SK-N-SH (cell line): ENCODE measurements at regions not wholly inside any gene's neighbourhood (a gene's known extent, or its start where the extent isn't known, plus 50 kb on each side); places are given as distances from the start of the nearest gene placed in this dataset.

Source experiments
- CTCF ChIA-PET: fragments of 300-600, 350-600 bp; formaldehyde crosslinking; extraction: SDS; loops from one replicate; lab custom pipeline; 2021; lab: Yijun Ruan, JAX
- POLR2A ChIA-PET: fragments of 350-600 bp; sonication (Branson Sonifier 250); formaldehyde crosslinking; extraction: SDS; loops from one replicate; lab custom pipeline; 2020; ENCODE audit warnings: antibody characterized with exemption, inconsistent platforms; lab: Yijun Ruan, JAX
- DNase-seq: peaks from one replicate; pipeline ENCODE4 v3.0.0; 2012
- H2AFZ ChIP-seq: fragments of 200-600 bp; sonication (generic); 2 replicates; pipeline ENCODE4 v1.8.1; 2016; ENCODE audit warnings: antibody characterized with exemption, mild to moderate bottlenecking, low read depth
- H3F3A ChIP-seq: fragments of 200-600 bp; sonication (generic); replicated peaks from 2 replicates; pipeline ENCODE3; 2016; ENCODE audit warnings: antibody characterized with exemption, mild to moderate bottlenecking; ENCODE audit not compliant: insufficient read depth
- H3K27ac ChIP-seq, 2 experiments: fragments of 200-500 bp in 1 of 2; fragments of 200-600 bp in 1 of 2; sonication (Bioruptor generic) in 1 of 2; sonication (generic), shearing (Covaris generic) in 1 of 2; 2 replicates each; pipeline versions ENCODE4 v1.5.1 to v1.6.1; 2014 to 2016; ENCODE audit warnings: low read depth in 2 of 2, inconsistent platforms in 1 of 2, low read length in 1 of 2, mild to moderate bottlenecking in 1 of 2, mixed read lengths in 1 of 2
- H3K27me3 ChIP-seq: fragments of 200-600 bp; sonication (generic), shearing (Covaris generic); 2 replicates; pipeline ENCODE4 v1.6.1; 2016; ENCODE audit warnings: mixed run types; ENCODE audit not compliant: insufficient read depth
- H3K36me3 ChIP-seq, 2 experiments: fragments of 200-500 bp in 1 of 2; fragments of 200-600 bp in 1 of 2; sonication (Bioruptor generic) in 1 of 2; sonication (generic) in 1 of 2; replicated peaks in 1 of 2; 2 replicates each; pipeline versions ENCODE3 to v1.5.1; 2014 to 2016; ENCODE audit warnings: low read length in 1 of 2, mild to moderate bottlenecking in 1 of 2; ENCODE audit not compliant: insufficient read depth in 2 of 2, control insufficient read depth in 1 of 2
- H3K4me1 ChIP-seq, 2 experiments: fragments of 200-500 bp in 1 of 2; fragments of 200-600 bp in 1 of 2; sonication (Bioruptor generic) in 1 of 2; sonication (generic), shearing (Covaris generic) in 1 of 2; 2 replicates each; pipeline versions ENCODE4 v1.5.1 to v1.6.1; 2014 to 2016; ENCODE audit warnings: low read depth in 1 of 2, low read length in 1 of 2, mixed run types in 1 of 2; ENCODE audit not compliant: insufficient read depth in 2 of 2, control insufficient read depth in 1 of 2
- H3K4me2 ChIP-seq: fragments of 200-600 bp; sonication (generic), shearing (Covaris generic); 2 replicates; pipeline ENCODE4 v1.6.1; 2017; ENCODE audit warnings: mixed run types
- H3K4me3 ChIP-seq, 2 experiments: fragments of 200-500 bp in 1 of 2; fragments of 200-600 bp in 1 of 2; sonication (Bioruptor generic) in 1 of 2; sonication (generic), shearing (Covaris generic) in 1 of 2; 2 replicates each; pipeline versions ENCODE4 v1.5.1 to v1.8.1; 2014 to 2016; ENCODE audit warnings: low read depth in 2 of 2, inconsistent platforms in 1 of 2, low read length in 1 of 2, mild to moderate bottlenecking in 1 of 2, mixed read lengths in 1 of 2, moderate library complexity in 1 of 2
- H3K79me2 ChIP-seq: fragments of 200-600 bp; sonication (generic); 2 replicates; pipeline ENCODE4 v1.8.1; 2017; ENCODE audit warnings: mild to moderate bottlenecking; ENCODE audit not compliant: insufficient read depth
- H3K9ac ChIP-seq: fragments of 200-600 bp; sonication (generic); 2 replicates; pipeline ENCODE4 v1.6.1; 2017; ENCODE audit warnings: mixed run types
- H3K9me2 ChIP-seq: fragments of 200-600 bp; sonication (generic); 2 replicates; pipeline ENCODE4 v1.6.1; 2017; ENCODE audit warnings: mixed run types
- H3K9me3 ChIP-seq: fragments of 200-600 bp; sonication (generic); 2 replicates; pipeline ENCODE4 v1.6.1; 2017; ENCODE audit warnings: mixed run types, mild to moderate bottlenecking, moderate library complexity
- H4K20me1 ChIP-seq: fragments of 200-600 bp; sonication (generic); 2 replicates; pipeline ENCODE4 v1.6.1; 2017; ENCODE audit warnings: mild to moderate bottlenecking, mixed run types; ENCODE audit not compliant: insufficient read depth
- CHD2 ChIP-seq: fragments of 150-350 bp; IDR thresholded peaks from 2 replicates; pipeline ENCODE4 v1.6.1; 2018; ENCODE audit warnings: low read length; ENCODE audit not compliant: partially characterized antibody
- EP300 ChIP-seq, 2 experiments: IDR thresholded peaks; 2 replicates each; pipeline versions ENCODE4 v1.4.0 to v1.6.1; 2012; ENCODE audit warnings: borderline replicate concordance in 1 of 2, low read depth in 1 of 2, low read length in 1 of 2
- FOXJ3 ChIP-seq: sonication (generic); formaldehyde crosslinking; IDR thresholded peaks from 2 replicates; pipeline ENCODE4 v1.5.1; 2020; ENCODE audit warnings: mild to moderate bottlenecking, missing genetic modification reagents
- FOXM1 ChIP-seq: IDR thresholded peaks from 2 replicates; pipeline ENCODE4 v1.4.0; 2012; ENCODE audit warnings: low read depth, mild to moderate bottlenecking
- GATA2 ChIP-seq: sonication (generic); formaldehyde crosslinking; IDR thresholded peaks from 2 replicates; pipeline ENCODE4 v1.5.0; 2020; ENCODE audit warnings: mild to moderate bottlenecking, missing genetic modification reagents
- JUND ChIP-seq: IDR thresholded peaks from 2 replicates; pipeline ENCODE4 v1.4.0; 2012
- NRF1 ChIP-seq: IDR thresholded peaks from 2 replicates; pipeline ENCODE4 v1.6.1; 2012; ENCODE audit warnings: low read depth, mild to moderate bottlenecking, low read length
- POLR2AphosphoS5 ChIP-seq: IDR thresholded peaks from 2 replicates; pipeline ENCODE4 v1.6.1; 2012; ENCODE audit warnings: low read depth, low read length
- RAD21 ChIP-seq: IDR thresholded peaks from 2 replicates; pipeline ENCODE4 v1.6.1; 2012; ENCODE audit warnings: mild to moderate bottlenecking, low read length
- RFX5 ChIP-seq: IDR thresholded peaks from 2 replicates; pipeline ENCODE4 v1.6.1; 2012; ENCODE audit warnings: mild to moderate bottlenecking, improper control_type of control experiment, low read length
- RXRA ChIP-seq: IDR thresholded peaks from 2 replicates; pipeline ENCODE4 v1.4.0; 2012; ENCODE audit warnings: low read depth, mild to moderate bottlenecking, borderline replicate concordance
- SIN3A ChIP-seq: IDR thresholded peaks from 2 replicates; pipeline ENCODE4 v1.6.1; 2012; ENCODE audit warnings: low read depth, mild to moderate bottlenecking, low read length, moderate library complexity, borderline replicate concordance
- TAF1 ChIP-seq: IDR thresholded peaks from 2 replicates; pipeline ENCODE4 v1.6.1; 2012; ENCODE audit warnings: low read depth, mild to moderate bottlenecking, low read length, moderate library complexity, borderline replicate concordance
- TEAD4 ChIP-seq: IDR thresholded peaks from 2 replicates; pipeline ENCODE4 v1.4.0; 2012; ENCODE audit warnings: mild to moderate bottlenecking, borderline replicate concordance; ENCODE audit not compliant: insufficient read depth
- WGBS: methylation state at CpG from one replicate; pipeline ENCODE4 v1.1.6; 2017; ENCODE audit warnings: low lambda C conversion rate; 5-methylcytosine and 5-hydroxymethylcytosine counted together
- TF ChIP-seq, protein P1 (sequence below): IDR thresholded peaks from 2 replicates; pipeline ENCODE4 v1.4.0; 2012; ENCODE audit warnings: low read depth
- TF ChIP-seq, protein P2 (sequence below): IDR thresholded peaks from 2 replicates; pipeline ENCODE4; 2012
- TF ChIP-seq, protein P3 (sequence below): IDR thresholded peaks from 2 replicates; pipeline ENCODE4 v1.4.0; 2012; ENCODE audit warnings: low read depth, borderline replicate concordance
- TF ChIP-seq, protein P4 (sequence below): fragments of 150-350 bp; IDR thresholded peaks from 2 replicates; pipeline ENCODE4 v1.6.1; 2017; ENCODE audit warnings: antibody characterized with exemption, low read length, low read depth, borderline replicate concordance
- TF ChIP-seq, protein P5 (sequence below): IDR thresholded peaks from 2 replicates; pipeline ENCODE4 v1.6.1; 2012; ENCODE audit warnings: mild to moderate bottlenecking, low read depth, low read length, moderate library complexity

DNA sequence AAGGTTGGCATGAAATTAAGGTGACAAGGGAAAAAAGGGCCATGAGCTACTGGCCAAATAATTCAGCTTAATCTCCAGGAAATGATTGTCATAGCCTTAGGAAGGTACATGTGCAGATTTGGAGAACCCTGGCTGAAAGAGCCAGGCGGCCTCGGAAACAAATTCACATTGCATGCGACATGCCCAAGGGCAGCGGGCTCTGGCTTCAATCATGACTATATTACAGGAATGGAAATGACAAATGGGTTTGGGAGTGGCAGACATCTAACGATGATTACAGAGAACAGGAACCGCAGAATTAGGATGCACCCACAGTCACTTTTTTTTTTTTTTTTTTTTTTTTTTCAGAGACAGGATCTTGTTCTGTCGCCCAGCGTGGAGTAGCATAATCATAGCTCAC, 112.4 kb upstream of the SALL4 start (continued):
- TF ChIP-seq, protein P1, sequence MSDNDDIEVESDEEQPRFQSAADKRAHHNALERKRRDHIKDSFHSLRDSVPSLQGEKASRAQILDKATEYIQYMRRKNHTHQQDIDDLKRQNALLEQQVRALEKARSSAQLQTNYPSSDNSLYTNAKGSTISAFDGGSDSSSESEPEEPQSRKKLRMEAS = no peak
- TF ChIP-seq, protein P2, sequence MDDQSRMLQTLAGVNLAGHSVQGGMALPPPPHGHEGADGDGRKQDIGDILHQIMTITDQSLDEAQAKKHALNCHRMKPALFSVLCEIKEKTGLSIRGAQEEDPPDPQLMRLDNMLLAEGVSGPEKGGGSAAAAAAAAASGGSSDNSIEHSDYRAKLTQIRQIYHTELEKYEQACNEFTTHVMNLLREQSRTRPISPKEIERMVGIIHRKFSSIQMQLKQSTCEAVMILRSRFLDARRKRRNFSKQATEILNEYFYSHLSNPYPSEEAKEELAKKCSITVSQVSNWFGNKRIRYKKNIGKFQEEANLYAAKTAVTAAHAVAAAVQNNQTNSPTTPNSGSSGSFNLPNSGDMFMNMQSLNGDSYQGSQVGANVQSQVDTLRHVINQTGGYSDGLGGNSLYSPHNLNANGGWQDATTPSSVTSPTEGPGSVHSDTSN = peak; percentile 74
- TF ChIP-seq RAD21 (peak; percentile 39; the same call in 1 of the 2 replicates), RFX5 (peak; percentile 69), FOXJ3 (CRISPR knock-in tag) (peak; percentile 92), SIN3A (no peak), TAF1 (no peak), NRF1 (no peak), JUND (peak; percentile 28; the same call in 1 of the 2 replicates), FOXM1 (0 out of 2 replicates have a peak, but pooled peaks have one; percentile 14), RXRA (no peak), GATA2 (CRISPR knock-in tag) (peak; percentile 86), TEAD4 (peak; percentile 55; the same call in 1 of the 2 replicates), POLR2AphosphoS5 (peak; percentile 68; the same call in 1 of the 2 replicates)
- TF ChIP-seq, protein P3, sequence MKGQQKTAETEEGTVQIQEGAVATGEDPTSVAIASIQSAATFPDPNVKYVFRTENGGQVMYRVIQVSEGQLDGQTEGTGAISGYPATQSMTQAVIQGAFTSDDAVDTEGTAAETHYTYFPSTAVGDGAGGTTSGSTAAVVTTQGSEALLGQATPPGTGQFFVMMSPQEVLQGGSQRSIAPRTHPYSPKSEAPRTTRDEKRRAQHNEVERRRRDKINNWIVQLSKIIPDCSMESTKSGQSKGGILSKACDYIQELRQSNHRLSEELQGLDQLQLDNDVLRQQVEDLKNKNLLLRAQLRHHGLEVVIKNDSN = no peak
- TF ChIP-seq, protein P4, sequence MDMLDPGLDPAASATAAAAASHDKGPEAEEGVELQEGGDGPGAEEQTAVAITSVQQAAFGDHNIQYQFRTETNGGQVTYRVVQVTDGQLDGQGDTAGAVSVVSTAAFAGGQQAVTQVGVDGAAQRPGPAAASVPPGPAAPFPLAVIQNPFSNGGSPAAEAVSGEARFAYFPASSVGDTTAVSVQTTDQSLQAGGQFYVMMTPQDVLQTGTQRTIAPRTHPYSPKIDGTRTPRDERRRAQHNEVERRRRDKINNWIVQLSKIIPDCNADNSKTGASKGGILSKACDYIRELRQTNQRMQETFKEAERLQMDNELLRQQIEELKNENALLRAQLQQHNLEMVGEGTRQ = no peak

DNA sequence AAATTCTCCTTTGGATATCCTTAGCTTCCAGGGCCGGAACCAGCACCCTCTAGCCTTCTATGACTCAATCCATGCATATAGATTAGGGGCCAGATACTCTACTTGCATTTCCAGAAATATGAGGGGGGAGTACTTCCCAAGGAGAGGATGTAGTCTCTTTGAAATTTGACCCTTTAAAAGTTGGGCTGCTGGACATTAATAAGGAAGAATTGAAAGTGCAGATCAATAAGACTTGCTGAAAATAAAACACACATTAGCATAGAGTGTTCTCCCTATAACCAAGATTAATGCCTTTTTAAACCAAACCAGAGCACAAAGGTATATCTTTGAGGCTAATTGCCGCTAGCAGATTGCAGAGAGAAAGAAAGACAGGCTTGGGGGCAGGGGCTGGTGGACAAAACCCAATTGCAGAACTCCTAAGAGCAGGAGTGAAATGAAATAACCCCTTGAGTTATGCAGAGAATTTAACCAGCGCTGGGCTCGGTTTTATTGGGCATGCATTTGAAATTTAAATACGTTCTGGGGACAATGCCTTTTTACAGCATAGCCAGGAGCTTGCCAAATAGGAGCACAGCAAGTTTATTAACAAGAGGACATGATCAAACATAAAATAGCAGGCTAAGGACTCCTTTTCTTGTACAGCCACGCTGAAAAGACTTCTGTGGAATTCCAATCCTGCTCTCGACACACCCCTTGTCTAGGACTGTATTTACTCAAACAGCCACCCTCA, 108.2 kb upstream of the SALL4 start:
- DNase-seq = peak; percentile 36
- Histone ChIP-seq H3K79me2 (no peaks in the 10 kb centered on the region), H3K4me2 (peak overlapping the region; percentile 61; the same call in 1 of the 2 replicates), H3K9ac (no peak overlapping the region; the same call in 1 of the 2 replicates), H3K27me3 (no peaks in the 10 kb centered on the region), H3K27ac (peak overlapping the region in 1 of 2 experiments; percentile 41; a peak in 1 of 4 replicates), H3K4me1 (peaks cover 12 to 17% of the 10 kb centered on the region in 2 experiments), H3K36me3 (no peaks in the 10 kb centered on the region), H3K4me3 (no peak overlapping the region), H3K9me3 (no peaks in the 10 kb centered on the region), H4K20me1 (no peaks in the 10 kb centered on the region), H3F3A (peaks cover 12% of the 10 kb centered on the region), H2AFZ (peak overlapping the region; percentile 54; the same call in 1 of the 2 replicates), H3K9me2 (no peaks in the 10 kb centered on the region)
- ChIA-PET CTCF (no interaction called here), POLR2A (no interaction called here)
- TF ChIP-seq, protein P2 = 0 out of 2 replicates have a peak, but pooled peaks have one; percentile 14
- TF ChIP-seq TAF1 (no peak), JUND (peak; percentile 24; the same call in 1 of the 2 replicates), EP300 (IDR thresholded peaks at IDR 0.05; ENCODE audit: borderline replicate concordance in 1 of 2, low read depth in 1 of 2, low read length in 1 of 2) (no peak), CHD2 (no peak)
- TF ChIP-seq, protein P4 = no peak
- TF ChIP-seq, protein P5, sequence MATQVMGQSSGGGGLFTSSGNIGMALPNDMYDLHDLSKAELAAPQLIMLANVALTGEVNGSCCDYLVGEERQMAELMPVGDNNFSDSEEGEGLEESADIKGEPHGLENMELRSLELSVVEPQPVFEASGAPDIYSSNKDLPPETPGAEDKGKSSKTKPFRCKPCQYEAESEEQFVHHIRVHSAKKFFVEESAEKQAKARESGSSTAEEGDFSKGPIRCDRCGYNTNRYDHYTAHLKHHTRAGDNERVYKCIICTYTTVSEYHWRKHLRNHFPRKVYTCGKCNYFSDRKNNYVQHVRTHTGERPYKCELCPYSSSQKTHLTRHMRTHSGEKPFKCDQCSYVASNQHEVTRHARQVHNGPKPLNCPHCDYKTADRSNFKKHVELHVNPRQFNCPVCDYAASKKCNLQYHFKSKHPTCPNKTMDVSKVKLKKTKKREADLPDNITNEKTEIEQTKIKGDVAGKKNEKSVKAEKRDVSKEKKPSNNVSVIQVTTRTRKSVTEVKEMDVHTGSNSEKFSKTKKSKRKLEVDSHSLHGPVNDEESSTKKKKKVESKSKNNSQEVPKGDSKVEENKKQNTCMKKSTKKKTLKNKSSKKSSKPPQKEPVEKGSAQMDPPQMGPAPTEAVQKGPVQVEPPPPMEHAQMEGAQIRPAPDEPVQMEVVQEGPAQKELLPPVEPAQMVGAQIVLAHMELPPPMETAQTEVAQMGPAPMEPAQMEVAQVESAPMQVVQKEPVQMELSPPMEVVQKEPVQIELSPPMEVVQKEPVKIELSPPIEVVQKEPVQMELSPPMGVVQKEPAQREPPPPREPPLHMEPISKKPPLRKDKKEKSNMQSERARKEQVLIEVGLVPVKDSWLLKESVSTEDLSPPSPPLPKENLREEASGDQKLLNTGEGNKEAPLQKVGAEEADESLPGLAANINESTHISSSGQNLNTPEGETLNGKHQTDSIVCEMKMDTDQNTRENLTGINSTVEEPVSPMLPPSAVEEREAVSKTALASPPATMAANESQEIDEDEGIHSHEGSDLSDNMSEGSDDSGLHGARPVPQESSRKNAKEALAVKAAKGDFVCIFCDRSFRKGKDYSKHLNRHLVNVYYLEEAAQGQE = no peak
- WGBS = 36% methylated on average over 7 of the region's 7 CpGs
